OCI-LY7 (cell line): ENCODE measurements at regions not wholly inside any gene's neighbourhood (a gene's known extent, or its start where the extent isn't known, plus 50 kb on each side); places are given as distances from the start of the nearest gene placed in this dataset.

Experiments used
- BruUV-seq: library from RNA; stranded (reverse); fragments of 400-500 nt; replicated peaks from 2 replicates; lab custom pipeline; 2021; lab: Mats Ljungman, UMichigan
- CTCF ChIA-PET: fragments of 300-600 bp; sonication (Branson Sonifier 250); formaldehyde crosslinking; loops from one replicate; lab custom pipeline; 2022; ENCODE audit warnings: antibody characterized with exemption; ENCODE audit not compliant: unreplicated experiment; lab: Charles Lee
- POLR2A ChIA-PET: fragments of 300-600 bp; sonication (Branson Sonifier 250); formaldehyde crosslinking; loops from one replicate; lab custom pipeline; 2022; ENCODE audit warnings: antibody characterized with exemption; lab: Charles Lee
- DNase-seq: peaks from one replicate; pipeline ENCODE4 v3.0.0-alpha.2; 2015; ENCODE audit warnings: low spot score
- H2AFZ ChIP-seq: fragments of 200-600 bp; sonication (generic), shearing (Covaris generic); 2 replicates; pipeline ENCODE4 v1.6.1; 2014; ENCODE audit warnings: mild to moderate bottlenecking, antibody characterized with exemption, low read length, moderate library complexity
- H3K27ac ChIP-seq: fragments of 200-600 bp; sonication (generic); 2 replicates; pipeline ENCODE4 v1.5.1; 2014; ENCODE audit warnings: mixed run types, low read depth, mild to moderate bottlenecking, moderate library complexity, low read length, inconsistent platforms; ENCODE audit not compliant: poor library complexity, severe bottlenecking
- H3K36me3 ChIP-seq: fragments of 200-600 bp; sonication (generic); 2 replicates; pipeline ENCODE4 v1.6.1; 2014; ENCODE audit warnings: mild to moderate bottlenecking, antibody characterized with exemption, low read length, moderate library complexity, mixed read lengths; ENCODE audit not compliant: insufficient read depth
- H3K4me1 ChIP-seq: fragments of 200-600 bp; sonication (generic); 2 replicates; pipeline ENCODE4 v1.5.1; 2014; ENCODE audit warnings: mild to moderate bottlenecking, low read length; ENCODE audit not compliant: insufficient read depth, poor library complexity, severe bottlenecking
- H3K4me2 ChIP-seq: fragments of 200-600 bp; sonication (generic); 2 replicates; pipeline ENCODE4 v1.6.1; 2014; ENCODE audit warnings: mild to moderate bottlenecking, low read length
- H3K4me3 ChIP-seq: fragments of 200-600 bp; sonication (generic); 2 replicates; pipeline ENCODE4 v1.5.1; 2014; ENCODE audit warnings: mild to moderate bottlenecking, low read depth, low read length; ENCODE audit not compliant: poor library complexity, severe bottlenecking
- H3K79me2 ChIP-seq: fragments of 200-600 bp; sonication (generic); 2 replicates; pipeline ENCODE4 v1.6.1; 2016; ENCODE audit warnings: low read depth, mild to moderate bottlenecking, low read length, moderate library complexity, mixed read lengths; ENCODE audit not compliant: insufficient read depth
- H3K9me2 ChIP-seq: fragments of 200-600 bp; sonication (generic); 2 replicates; pipeline ENCODE4 v1.6.1; 2016; ENCODE audit warnings: mild to moderate bottlenecking, low read length, mixed read lengths; ENCODE audit not compliant: insufficient read depth
- H3K9me3 ChIP-seq: fragments of 200-600 bp; sonication (generic); 2 replicates; pipeline ENCODE4 v1.6.1; 2014; ENCODE audit warnings: mild to moderate bottlenecking, mixed run types, low read length, mixed read lengths
- H4K20me1 ChIP-seq: fragments of 200-600 bp; sonication (generic); 2 replicates; pipeline ENCODE4 v1.6.1; 2014; ENCODE audit warnings: mild to moderate bottlenecking, antibody characterized with exemption, low read length, moderate library complexity, mixed read lengths; ENCODE audit not compliant: insufficient read depth
- EZH2phosphoT487 ChIP-seq: fragments of 200-600 bp; sonication (generic); IDR thresholded peaks from 2 replicates; pipeline ENCODE4 v1.6.1; 2018; ENCODE audit warnings: low read depth, borderline replicate concordance, mild to moderate bottlenecking, mixed run types, antibody characterized with exemption, low read length, moderate library complexity, mixed read lengths
- intact Hi-C: fragments of 100-400 bp; cut with micrococcal nuclease; formaldehyde crosslinking; loops from one replicate; pipeline ENCODE4 v1.10.0; 2022; ENCODE audit not compliant: unreplicated experiment
- TF ChIP-seq, protein P1 (sequence below): fragments of 200-600 bp; sonication (generic); conservative IDR thresholded peaks from 2 replicates; pipeline ENCODE4 v1.5.1; 2014; ENCODE audit warnings: mild to moderate bottlenecking, antibody characterized with exemption, low read length, moderate library complexity, mixed read lengths

- ChIA-PET POLR2A (no interaction called here), CTCF (no interaction called here)
- TF ChIP-seq EZH2phosphoT487: no peak
- TF ChIP-seq, protein P1, sequence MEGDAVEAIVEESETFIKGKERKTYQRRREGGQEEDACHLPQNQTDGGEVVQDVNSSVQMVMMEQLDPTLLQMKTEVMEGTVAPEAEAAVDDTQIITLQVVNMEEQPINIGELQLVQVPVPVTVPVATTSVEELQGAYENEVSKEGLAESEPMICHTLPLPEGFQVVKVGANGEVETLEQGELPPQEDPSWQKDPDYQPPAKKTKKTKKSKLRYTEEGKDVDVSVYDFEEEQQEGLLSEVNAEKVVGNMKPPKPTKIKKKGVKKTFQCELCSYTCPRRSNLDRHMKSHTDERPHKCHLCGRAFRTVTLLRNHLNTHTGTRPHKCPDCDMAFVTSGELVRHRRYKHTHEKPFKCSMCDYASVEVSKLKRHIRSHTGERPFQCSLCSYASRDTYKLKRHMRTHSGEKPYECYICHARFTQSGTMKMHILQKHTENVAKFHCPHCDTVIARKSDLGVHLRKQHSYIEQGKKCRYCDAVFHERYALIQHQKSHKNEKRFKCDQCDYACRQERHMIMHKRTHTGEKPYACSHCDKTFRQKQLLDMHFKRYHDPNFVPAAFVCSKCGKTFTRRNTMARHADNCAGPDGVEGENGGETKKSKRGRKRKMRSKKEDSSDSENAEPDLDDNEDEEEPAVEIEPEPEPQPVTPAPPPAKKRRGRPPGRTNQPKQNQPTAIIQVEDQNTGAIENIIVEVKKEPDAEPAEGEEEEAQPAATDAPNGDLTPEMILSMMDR: no peak
- intact Hi-C loops: no loop called here
- no peak overlapping the region for H2AFZ ChIP-seq
- H3K4me2 ChIP-seq: no peak overlapping the region
- H3K36me3 ChIP-seq: no peaks in the 10 kb centered on the region
- no peaks in the 10 kb centered on the region for H3K79me2 ChIP-seq
- H3K9me2 ChIP-seq: no peaks in the 10 kb centered on the region
- no peaks in the 10 kb centered on the region for H3K4me1 ChIP-seq
- BruUV-seq: no TSS peak
- no peaks in the 10 kb centered on the region for H3K9me3 ChIP-seq
- H3K4me3 ChIP-seq: no peak overlapping the region
- no peaks in the 10 kb centered on the region for H4K20me1 ChIP-seq
- DNase-seq: no peak
- no peak overlapping the region for H3K27ac ChIP-seq
Observed at GRCh38 chr2:5094192-5094591, 598.0 kb upstream of the SOX11 start.

GRCh38 chr2:5098286-5098685, 593.9 kb upstream of the SOX11 start:
- Histone ChIP-seq H3K79me2 (no peaks in the 10 kb centered on the region), H3K27ac (no peak overlapping the region), H3K4me1 (no peaks in the 10 kb centered on the region), H4K20me1 (no peaks in the 10 kb centered on the region), H2AFZ (no peak overlapping the region), H3K4me3 (no peak overlapping the region), H3K4me2 (no peak overlapping the region), H3K9me2 (no peaks in the 10 kb centered on the region), H3K9me3 (no peaks in the 10 kb centered on the region), H3K36me3 (no peaks in the 10 kb centered on the region)
- no peak for DNase-seq
- CTCF ChIA-PET: no interaction called here
- intact Hi-C loops: no loop called here
- TF ChIP-seq, protein P1: no peak
- no peak for TF ChIP-seq EZH2phosphoT487
- no TSS peak for BruUV-seq
- POLR2A ChIA-PET: no interaction called here

GRCh38 chr2:5102823-5103222, 589.4 kb upstream of the SOX11 start:
- no TSS peak for BruUV-seq
- no peak overlapping the region for H2AFZ ChIP-seq
- no peaks in the 10 kb centered on the region for H4K20me1 ChIP-seq
- CTCF ChIA-PET: no interaction called here
- no peaks in the 10 kb centered on the region for H3K36me3 ChIP-seq
- TF ChIP-seq, protein P1: no peak
- no peak for TF ChIP-seq EZH2phosphoT487
- POLR2A ChIA-PET: interaction anchor here (0.9 kb wide), 1 partner anchor 13 kb away, joined by 5 read pairs; no protein-coding TSS in a partner anchor
- no peaks in the 10 kb centered on the region for H3K9me2 ChIP-seq
- intact Hi-C loops: no loop called here
- H3K79me2 ChIP-seq: no peaks in the 10 kb centered on the region
- no peak for DNase-seq
- H3K9me3 ChIP-seq: no peaks in the 10 kb centered on the region
- H3K4me3 ChIP-seq: no peak overlapping the region
- H3K4me1 ChIP-seq: no peaks in the 10 kb centered on the region
- H3K4me2 ChIP-seq: no peak overlapping the region
- no peak overlapping the region for H3K27ac ChIP-seq
